ENCODE measurements at regions not wholly inside any gene's neighbourhood (a gene's known extent, or its start where the extent isn't known, plus 50 kb on each side); places are given as distances from the start of the nearest gene placed in this dataset.

DNA sequence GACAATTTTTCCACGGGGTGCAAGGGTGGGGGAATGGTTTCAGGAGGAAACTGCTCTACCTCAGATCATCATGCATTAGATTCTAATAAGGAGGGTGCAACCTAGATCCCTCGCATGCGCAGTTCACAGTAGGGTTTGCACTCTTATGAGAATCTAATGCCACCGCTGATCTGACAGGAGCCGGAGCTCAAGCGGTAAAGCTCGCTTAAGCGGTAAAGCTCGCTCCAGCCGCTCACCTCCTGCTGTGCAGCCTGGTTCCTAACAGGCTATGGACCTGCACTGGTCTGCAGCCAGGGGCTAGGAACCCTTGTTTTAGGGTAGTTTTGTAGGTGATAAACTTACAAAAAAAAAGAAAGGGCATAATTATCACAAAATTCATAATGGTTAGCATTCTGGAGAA lies 53.9 kb upstream of the RYR3 start:
- no peak for DNase-seq (ENCODE audit: low read depth, low spot score)

DNA sequence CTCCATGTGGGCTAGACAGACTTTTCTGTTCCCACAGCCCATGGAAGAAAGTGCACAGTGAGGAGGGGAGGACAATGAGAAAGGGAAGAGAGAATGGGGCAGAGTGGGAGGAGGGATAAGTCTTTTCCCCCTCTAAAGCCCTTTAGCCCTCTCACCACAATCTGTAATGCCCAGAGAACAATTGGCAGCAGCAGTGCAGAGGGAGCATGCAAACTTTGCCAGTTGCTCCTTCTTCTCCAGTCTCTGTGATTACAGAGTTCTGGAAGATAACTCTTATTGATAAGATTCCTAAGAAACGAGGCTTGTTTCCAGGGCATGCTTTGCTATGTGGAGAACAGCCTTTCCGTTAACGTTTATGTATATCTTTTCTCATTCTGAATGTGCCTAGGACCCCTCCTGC lies 50.0 kb upstream of the FMN1 start:
- no peak for DNase-seq (ENCODE audit: low read depth, low spot score)
- H3K27ac ChIP-seq = peak overlapping the region; percentile 79

More for the DNA sequence above, 53.9 kb upstream of the RYR3 start:
- H3K27ac ChIP-seq = no peak overlapping the region

Measured in epithelial cell of prostate (primary cell).